ENCODE measurements at regions not wholly inside any gene's neighbourhood (a gene's known extent, or its start where the extent isn't known, plus 50 kb on each side); places are given as distances from the start of the nearest gene placed in this dataset.

DNA sequence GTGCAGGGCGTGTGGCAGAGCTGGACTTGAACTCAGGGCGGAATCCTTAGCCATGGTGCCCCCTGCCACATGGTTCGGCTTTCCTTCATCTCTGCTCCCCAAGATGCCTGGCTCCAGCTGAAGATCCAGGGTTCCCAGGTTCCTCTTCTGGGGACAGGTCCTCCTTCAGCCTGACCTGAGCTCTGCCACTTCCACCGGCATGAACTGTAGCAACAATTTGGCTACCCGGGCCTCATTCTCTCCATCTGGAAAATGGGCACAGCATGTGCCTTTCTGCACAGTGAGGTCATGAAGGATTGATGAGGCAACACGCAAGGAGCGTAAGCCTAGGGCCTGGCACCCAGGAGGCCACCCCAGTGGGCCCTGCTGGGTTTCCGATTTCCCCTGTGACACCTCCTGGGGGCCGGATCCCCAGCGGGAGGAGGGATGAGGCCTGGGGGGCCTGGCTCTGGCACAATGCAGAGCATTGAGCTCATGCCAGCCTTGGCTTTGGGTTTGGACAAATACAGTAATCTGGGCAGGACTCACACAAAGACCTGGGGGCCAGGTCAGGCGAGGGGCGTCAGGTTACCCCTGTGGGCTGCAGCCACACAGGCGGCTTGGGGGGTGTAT, 74.0 kb downstream of the CEBPB start:
- TF ChIP-seq POLR2AphosphoS5 (IDR thresholded peaks at IDR 0.05; ENCODE audit: low read depth, low read length) (no peak), POLR2A (IDR thresholded peaks at IDR 0.05; ENCODE audit: low read depth, low read length) (no peak), TAF1 (IDR thresholded peaks at IDR 0.05; ENCODE audit: low read depth, low read length) (no peak), PAX5 (IDR thresholded peaks at IDR 0.05; ENCODE audit: insufficient read depth, low read length, severe bottlenecking) (no peak)
